ENCODE measurements at regions not wholly inside any gene's neighbourhood (a gene's known extent, or its start where the extent isn't known, plus 50 kb on each side); places are given as distances from the start of the nearest gene placed in this dataset.

DNA sequence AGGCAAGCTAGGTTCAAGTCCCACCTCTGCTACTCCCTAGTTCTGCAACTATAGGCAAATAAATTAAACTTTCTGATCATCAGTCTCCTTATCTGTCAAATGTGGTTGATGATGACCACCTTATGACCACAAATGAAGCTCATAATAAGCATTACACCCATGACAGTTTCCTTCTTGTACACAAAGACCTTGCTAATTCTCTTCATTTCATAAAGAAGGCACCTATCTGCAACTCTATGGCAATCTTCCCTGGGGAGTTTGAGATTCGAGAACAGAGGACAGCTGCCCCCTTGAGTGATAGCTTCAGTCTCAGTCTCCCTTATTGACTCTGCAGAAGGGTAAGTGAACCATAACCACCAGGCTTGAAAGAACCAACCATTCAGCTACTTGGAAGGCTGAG lies 503.1 kb upstream of the DAB1 start:
- H4K20me1 ChIP-seq (ENCODE audit: insufficient read depth, low read length) = no peaks in the 10 kb centered on the region
- no peaks in the 10 kb centered on the region for H3K27me3 Mint-ChIP-seq (ENCODE audit: low read depth, unreplicated experiment)
- no peak overlapping the region for H3K4me3 ChIP-seq (ENCODE audit: insufficient read depth, low read depth, low read length)
- no peaks in the 10 kb centered on the region for H3K9me3 ChIP-seq (ENCODE audit: insufficient read depth, low read depth, low read length)
- no peak overlapping the region for H2AFZ ChIP-seq (ENCODE audit: low read depth, low read length)
- no peak for TF ChIP-seq EZH2 (IDR thresholded peaks at IDR 0.05; ENCODE audit: insufficient read depth, low read length)
- TF ChIP-seq, protein P1, sequence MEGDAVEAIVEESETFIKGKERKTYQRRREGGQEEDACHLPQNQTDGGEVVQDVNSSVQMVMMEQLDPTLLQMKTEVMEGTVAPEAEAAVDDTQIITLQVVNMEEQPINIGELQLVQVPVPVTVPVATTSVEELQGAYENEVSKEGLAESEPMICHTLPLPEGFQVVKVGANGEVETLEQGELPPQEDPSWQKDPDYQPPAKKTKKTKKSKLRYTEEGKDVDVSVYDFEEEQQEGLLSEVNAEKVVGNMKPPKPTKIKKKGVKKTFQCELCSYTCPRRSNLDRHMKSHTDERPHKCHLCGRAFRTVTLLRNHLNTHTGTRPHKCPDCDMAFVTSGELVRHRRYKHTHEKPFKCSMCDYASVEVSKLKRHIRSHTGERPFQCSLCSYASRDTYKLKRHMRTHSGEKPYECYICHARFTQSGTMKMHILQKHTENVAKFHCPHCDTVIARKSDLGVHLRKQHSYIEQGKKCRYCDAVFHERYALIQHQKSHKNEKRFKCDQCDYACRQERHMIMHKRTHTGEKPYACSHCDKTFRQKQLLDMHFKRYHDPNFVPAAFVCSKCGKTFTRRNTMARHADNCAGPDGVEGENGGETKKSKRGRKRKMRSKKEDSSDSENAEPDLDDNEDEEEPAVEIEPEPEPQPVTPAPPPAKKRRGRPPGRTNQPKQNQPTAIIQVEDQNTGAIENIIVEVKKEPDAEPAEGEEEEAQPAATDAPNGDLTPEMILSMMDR (IDR thresholded peaks at IDR 0.05; ENCODE audit: insufficient read depth, low read depth, low read length) = no peak
- H3K4me2 ChIP-seq (ENCODE audit: low read length) = no peak overlapping the region
- DNase-seq (ENCODE audit: low read depth) = no peak
- H3K4me1 Mint-ChIP-seq (ENCODE audit: low read depth, unreplicated experiment) = no peaks in the 10 kb centered on the region
- no peaks in the 10 kb centered on the region for H3K79me2 ChIP-seq (ENCODE audit: insufficient read depth, low read length)
- H3K27ac Mint-ChIP-seq (ENCODE audit: unreplicated experiment) = no peak overlapping the region
- H3K27me3 ChIP-seq (ENCODE audit: insufficient read depth, low read length) = no peaks in the 10 kb centered on the region
- no peaks in the 10 kb centered on the region for H3K4me1 ChIP-seq (ENCODE audit: insufficient read depth, low read length)
- no peak overlapping the region for H3K9ac ChIP-seq (ENCODE audit: low read length)
- no peaks in the 10 kb centered on the region for H3K36me3 ChIP-seq (ENCODE audit: insufficient read depth, low read length)
- no peak overlapping the region for H3K27ac ChIP-seq (ENCODE audit: low read depth, low read length)
- no peak for FAIRE-seq
- no peak overlapping the region for H3K4me3 Mint-ChIP-seq (ENCODE audit: unreplicated experiment)
- H3K36me3 Mint-ChIP-seq (ENCODE audit: low read depth, unreplicated experiment) = no peaks in the 10 kb centered on the region
- H3K9me3 Mint-ChIP-seq (ENCODE audit: unreplicated experiment) = peaks cover 3% of the 10 kb centered on the region

DNA sequence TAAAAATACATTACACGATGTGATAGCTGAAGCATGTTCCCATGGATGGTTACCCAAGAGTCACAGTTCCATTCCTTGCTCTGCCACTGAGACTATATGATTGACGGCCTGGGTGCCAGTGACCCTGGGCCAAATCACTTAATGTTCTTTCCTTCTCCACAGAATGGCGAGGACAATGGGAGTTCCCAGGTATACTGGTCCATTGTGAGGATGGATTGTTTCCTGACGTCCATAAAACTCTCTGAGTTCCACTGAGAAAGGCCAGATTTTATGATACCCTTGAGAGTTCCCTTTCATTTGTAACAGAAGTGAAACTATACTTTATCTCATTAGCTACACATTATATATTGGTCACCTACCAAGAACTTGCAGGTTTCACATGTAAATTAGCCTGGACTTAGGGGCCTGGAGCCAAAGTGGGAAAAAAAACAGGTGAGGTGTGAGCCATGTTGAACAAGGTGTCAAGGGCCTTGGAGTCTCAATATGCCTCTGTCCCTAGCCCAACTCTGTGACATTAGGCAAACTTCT lies 502.2 kb upstream of the DAB1 start:
- no peak overlapping the region for H3K4me3 Mint-ChIP-seq (ENCODE audit: unreplicated experiment)
- Histone ChIP-seq H3K4me1 (ENCODE audit: insufficient read depth, low read length) (no peaks in the 10 kb centered on the region), H3K79me2 (ENCODE audit: insufficient read depth, low read length) (no peaks in the 10 kb centered on the region), H3K4me3 (ENCODE audit: insufficient read depth, low read depth, low read length) (no peak overlapping the region), H3K9me3 (ENCODE audit: insufficient read depth, low read depth, low read length) (no peaks in the 10 kb centered on the region), H2AFZ (ENCODE audit: low read depth, low read length) (no peak overlapping the region), H3K27me3 (ENCODE audit: insufficient read depth, low read length) (no peaks in the 10 kb centered on the region), H3K4me2 (ENCODE audit: low read length) (no peak overlapping the region), H3K9ac (ENCODE audit: low read length) (no peak overlapping the region), H4K20me1 (ENCODE audit: insufficient read depth, low read length) (no peaks in the 10 kb centered on the region), H3K27ac (ENCODE audit: low read depth, low read length) (no peak overlapping the region), H3K36me3 (ENCODE audit: insufficient read depth, low read length) (no peaks in the 10 kb centered on the region)
- DNase-seq (ENCODE audit: low read depth) = no peak
- no peaks in the 10 kb centered on the region for H3K27me3 Mint-ChIP-seq (ENCODE audit: low read depth, unreplicated experiment)
- H3K4me1 Mint-ChIP-seq (ENCODE audit: low read depth, unreplicated experiment) = no peaks in the 10 kb centered on the region
- TF ChIP-seq, protein P1 (IDR thresholded peaks at IDR 0.05; ENCODE audit: insufficient read depth, low read depth, low read length) = no peak
- peaks cover 2% of the 10 kb centered on the region for H3K9me3 Mint-ChIP-seq (ENCODE audit: unreplicated experiment)
- H3K36me3 Mint-ChIP-seq (ENCODE audit: low read depth, unreplicated experiment) = no peaks in the 10 kb centered on the region
- FAIRE-seq = no peak
- no peak overlapping the region for H3K27ac Mint-ChIP-seq (ENCODE audit: unreplicated experiment)

GRCh38 chr1:57925226-57925625 lies 501.4 kb upstream of the DAB1 start:
- no peaks in the 10 kb centered on the region for H3K79me2 ChIP-seq (ENCODE audit: insufficient read depth, low read length)
- H3K9ac ChIP-seq (ENCODE audit: low read length) = no peak overlapping the region
- Mint-ChIP-seq H3K4me3 (ENCODE audit: unreplicated experiment) (no peak overlapping the region), H3K27me3 (ENCODE audit: low read depth, unreplicated experiment) (no peaks in the 10 kb centered on the region), H3K36me3 (ENCODE audit: low read depth, unreplicated experiment) (no peaks in the 10 kb centered on the region), H3K9me3 (ENCODE audit: unreplicated experiment) (no peaks in the 10 kb centered on the region), H3K4me1 (ENCODE audit: low read depth, unreplicated experiment) (no peaks in the 10 kb centered on the region), H3K27ac (ENCODE audit: unreplicated experiment) (no peak overlapping the region)
- H3K36me3 ChIP-seq (ENCODE audit: insufficient read depth, low read length) = no peaks in the 10 kb centered on the region
- no peak overlapping the region for H2AFZ ChIP-seq (ENCODE audit: low read depth, low read length)
- no peaks in the 10 kb centered on the region for H3K4me1 ChIP-seq (ENCODE audit: insufficient read depth, low read length)
- TF ChIP-seq, protein P1 (IDR thresholded peaks at IDR 0.05; ENCODE audit: insufficient read depth, low read depth, low read length) = no peak
- no peak for TF ChIP-seq EZH2 (IDR thresholded peaks at IDR 0.05; ENCODE audit: insufficient read depth, low read length)
- no peaks in the 10 kb centered on the region for H4K20me1 ChIP-seq (ENCODE audit: insufficient read depth, low read length)
- no peak overlapping the region for H3K27ac ChIP-seq (ENCODE audit: low read depth, low read length)
- no peak overlapping the region for H3K4me2 ChIP-seq (ENCODE audit: low read length)
- no peaks in the 10 kb centered on the region for H3K9me3 ChIP-seq (ENCODE audit: insufficient read depth, low read depth, low read length)
- H3K4me3 ChIP-seq (ENCODE audit: insufficient read depth, low read depth, low read length) = no peak overlapping the region
- FAIRE-seq (no peak), DNase-seq (ENCODE audit: low read depth) (no peak)
- no peaks in the 10 kb centered on the region for H3K27me3 ChIP-seq (ENCODE audit: insufficient read depth, low read length)

All from astrocyte (in vitro differentiated cells and primary cell).